GM18909 (cell line): ENCODE measurements at regions not wholly inside any gene's neighbourhood (a gene's known extent, or its start where the extent isn't known, plus 50 kb on each side); places are given as distances from the start of the nearest gene placed in this dataset.
A peak's percentile ranks its signal among the peaks of the same experiment; 100 is the strongest.

Source experiments
- ATAC-seq: cut with Tn5 transposase; IDR thresholded peaks from one replicate; pipeline ENCODE4 v1.9.1; 2021; ENCODE audit warnings: mild to moderate bottlenecking; ENCODE audit not compliant: unreplicated experiment, poor library complexity

- peak; percentile 96 for ATAC-seq
Measured at GRCh38 chr5:159826351-159827214, 89.7 kb upstream of the ADRA1B start.

- ATAC-seq = no peak
Measured at GRCh38 chr5:159827861-159828260, 88.4 kb upstream of the ADRA1B start.

- ATAC-seq = no peak
Measured at GRCh38 chr5:159832073-159832472, 84.2 kb upstream of the ADRA1B start.

- no peak for ATAC-seq
Measured at GRCh38 chr5:159833088-159833487, 83.2 kb upstream of the ADRA1B start.

GRCh38 chr5:159833846-159834245 lies 82.4 kb upstream of the ADRA1B start:
- ATAC-seq = no peak

- no peak for ATAC-seq
Measured at GRCh38 chr5:159835548-159835947, 80.7 kb upstream of the ADRA1B start.

GRCh38 chr5:159836691-159837090 lies 79.6 kb upstream of the ADRA1B start:
- ATAC-seq = no peak

GRCh38 chr5:159837860-159838259 lies 78.4 kb upstream of the ADRA1B start:
- ATAC-seq = no peak

GRCh38 chr5:159838551-159839222 lies 77.6 kb upstream of the ADRA1B start:
- no peak for ATAC-seq

GRCh38 chr5:159844267-159845121 lies 71.8 kb upstream of the ADRA1B start:
- ATAC-seq = no peak

- ATAC-seq = no peak
Measured at GRCh38 chr5:159849437-159850083, 66.7 kb upstream of the ADRA1B start.

GRCh38 chr5:159850160-159850559 lies 66.1 kb upstream of the ADRA1B start:
- ATAC-seq = no peak

- no peak for ATAC-seq
Measured at GRCh38 chr5:159851053-159851452, 65.2 kb upstream of the ADRA1B start.

- ATAC-seq = no peak
Measured at GRCh38 chr5:159854916-159855315, 61.4 kb upstream of the ADRA1B start.

GRCh38 chr5:159855476-159856191 lies 60.6 kb upstream of the ADRA1B start:
- ATAC-seq = no peak

GRCh38 chr5:159858871-159859270 lies 57.4 kb upstream of the ADRA1B start:
- ATAC-seq = no peak

GRCh38 chr5:159861086-159861485 lies 55.2 kb upstream of the ADRA1B start:
- no peak for ATAC-seq

GRCh38 chr5:159864885-159865691 lies 51.2 kb upstream of the ADRA1B start:
- ATAC-seq = peak; percentile 80

GRCh38 chr5:159866093-159866492 lies 50.2 kb upstream of the ADRA1B start:
- ATAC-seq = no peak
